Caco-2 (cell line): ENCODE measurements at regions not wholly inside any gene's neighbourhood (a gene's known extent, or its start where the extent isn't known, plus 50 kb on each side); places are given as distances from the start of the nearest gene placed in this dataset.
"Not testable (repeated sequence)": the region's sequence is repeated elsewhere in the genome, so short reads cannot be mapped to it uniquely, and the experiment has no call there.

Experiments
- BruUV-seq: library from RNA; stranded (reverse); fragments of 400-500 nt; replicated peaks from 2 replicates; lab custom pipeline; 2021; lab: Mats Ljungman, UMichigan
- CTCF ChIA-PET: fragments of 300-600 bp; sonication (Branson Sonifier 250); formaldehyde crosslinking; loops from one replicate; lab custom pipeline; 2022; ENCODE audit warnings: antibody characterized with exemption; lab: Charles Lee
- POLR2A ChIA-PET: fragments of 300-600 bp; sonication (Branson Sonifier 250); formaldehyde crosslinking; loops from one replicate; lab custom pipeline; 2022; ENCODE audit warnings: antibody characterized with exemption; lab: Charles Lee
- DNase-seq, 2 experiments: peaks; one replicate each; pipeline versions ENCODE4 v3.0.0 to v3.0.0-alpha.2; 2020 to 2022
- H3K27me3 ChIP-seq: replicated peaks from 2 replicates; pipeline ENCODE4 v1.6.0; 2011; ENCODE audit warnings: low read length; ENCODE audit not compliant: control insufficient read depth, insufficient read depth
- H3K36me3 ChIP-seq: 2 replicates; pipeline ENCODE4 v1.5.1; 2011; ENCODE audit warnings: low read length; ENCODE audit not compliant: control insufficient read depth, insufficient read depth
- H3K4me1 ChIP-seq: fragments of 250-450 bp; sonication (Bioruptor Pico); 2 replicates; pipeline ENCODE4 v1.5.1; 2020; ENCODE audit warnings: mild to moderate bottlenecking
- H3K4me3 ChIP-seq: 2 replicates; pipeline ENCODE4 v1.5.1; 2011; ENCODE audit warnings: low read depth, mild to moderate bottlenecking, control low read depth, low read length
- H3K9me3 ChIP-seq: fragments of 250-450 bp; sonication (Bioruptor Pico); 2 replicates; pipeline ENCODE4 v1.5.1; 2020; ENCODE audit warnings: mild to moderate bottlenecking, moderate library complexity
- H3K27ac Mint-ChIP-seq: one replicate; pipeline ENCODE4 v1.8.0; 2022; ENCODE audit warnings: mixed read lengths; ENCODE audit not compliant: unreplicated experiment
- H3K27me3 Mint-ChIP-seq: one replicate; pipeline ENCODE4 v1.8.0; 2022; ENCODE audit warnings: mixed read lengths; ENCODE audit not compliant: insufficient read depth, unreplicated experiment
- H3K36me3 Mint-ChIP-seq: one replicate; pipeline ENCODE4 v1.8.0; 2022; ENCODE audit warnings: mild to moderate bottlenecking, mixed read lengths; ENCODE audit not compliant: insufficient read depth, unreplicated experiment
- H3K4me1 Mint-ChIP-seq: one replicate; pipeline ENCODE4 v1.8.0; 2022; ENCODE audit warnings: low read depth, mixed read lengths; ENCODE audit not compliant: unreplicated experiment
- H3K4me3 Mint-ChIP-seq: one replicate; pipeline ENCODE4 v1.8.0; 2022; ENCODE audit warnings: mild to moderate bottlenecking, moderate library complexity, mixed read lengths; ENCODE audit not compliant: unreplicated experiment
- H3K9me3 Mint-ChIP-seq: one replicate; pipeline ENCODE4 v1.8.0; 2022; ENCODE audit warnings: mixed read lengths; ENCODE audit not compliant: unreplicated experiment
- CTCF ChIP-seq, 2 experiments: fragments of 200-600 bp in 1 of 2; IDR thresholded peaks; 1 replicate in 1 of 2; 2 replicates in 1 of 2; pipeline versions ENCODE4 v1.5.1 to v1.8.0; 2011 to 2022; ENCODE audit warnings: antibody characterized with exemption in 1 of 2, control low read depth in 1 of 2, inconsistent platforms in 1 of 2, low read depth in 1 of 2, low read length in 1 of 2, mild to moderate bottlenecking in 1 of 2, moderate library complexity in 1 of 2; ENCODE audit not compliant: insufficient read depth in 1 of 2, severe bottlenecking in 1 of 2, unreplicated experiment in 1 of 2
- intact Hi-C: fragments of 100-400 bp; cut with micrococcal nuclease; formaldehyde crosslinking; loops from one replicate; pipeline ENCODE4 v1.10.0; 2022; ENCODE audit not compliant: unreplicated experiment

- H3K27me3 Mint-ChIP-seq: no peaks in the 10 kb centered on the region
- peaks cover 18% of the 10 kb centered on the region for H3K9me3 Mint-ChIP-seq
- Histone ChIP-seq H3K27me3 (no peaks in the 10 kb centered on the region), H3K9me3 (peaks cover 2% of the 10 kb centered on the region; the same call in 1 of the 2 replicates), H3K4me3 (no peak overlapping the region), H3K4me1 (peaks cover 17% of the 10 kb centered on the region), H3K36me3 (no peaks in the 10 kb centered on the region)
- no peak for DNase-seq
- CTCF ChIA-PET: no interaction called here
- no peak for TF ChIP-seq CTCF (IDR thresholded peaks at IDR 0.05; ENCODE audit: insufficient read depth in 1 of 2, low read depth in 1 of 2, low read length in 1 of 2, severe bottlenecking in 1 of 2, unreplicated experiment in 1 of 2)
- no TSS peak for BruUV-seq
- H3K4me3 Mint-ChIP-seq: no peak overlapping the region
- POLR2A ChIA-PET: no interaction called here
- no peaks in the 10 kb centered on the region for H3K36me3 Mint-ChIP-seq
- H3K4me1 Mint-ChIP-seq: peaks cover 20% of the 10 kb centered on the region
- intact Hi-C loops: loop anchor here (5.0 kb wide), 1 partner anchor 130 kb away; no protein-coding TSS in a partner anchor
- no peak overlapping the region for H3K27ac Mint-ChIP-seq
Measured at GRCh38 chr11:130562549-130562948, 114.1 kb downstream of the ADAMTS15 start.

- H3K27ac Mint-ChIP-seq, H3K4me1 ChIP-seq, H3K4me3 Mint-ChIP-seq, H3K9me3 ChIP-seq, H3K4me1 Mint-ChIP-seq, H3K36me3 Mint-ChIP-seq, H3K27me3 Mint-ChIP-seq, H3K9me3 Mint-ChIP-seq, H3K4me3 ChIP-seq, H3K36me3 ChIP-seq, H3K27me3 ChIP-seq, POLR2A ChIA-PET, BruUV-seq, DNase-seq, CTCF ChIA-PET, intact Hi-C loops: not testable (repeated sequence)
Measured at GRCh38 chr11:130566360-130566759, 117.9 kb downstream of the ADAMTS15 start.

- no peaks in the 10 kb centered on the region for H3K4me1 ChIP-seq
- no peak overlapping the region for H3K4me3 ChIP-seq
- no peaks in the 10 kb centered on the region for H3K9me3 ChIP-seq
- no peak overlapping the region for H3K27ac Mint-ChIP-seq
- H3K27me3 ChIP-seq: 0 out of 2 replicates have a peak, but pooled peaks cover 1% of the 10 kb centered on the region
- POLR2A ChIA-PET: no interaction called here
- no peaks in the 10 kb centered on the region for H3K4me1 Mint-ChIP-seq
- no peak overlapping the region for H3K4me3 Mint-ChIP-seq
- CTCF ChIA-PET: no interaction called here
- H3K9me3 Mint-ChIP-seq: no peaks in the 10 kb centered on the region
- intact Hi-C loops: no loop called here
- H3K27me3 Mint-ChIP-seq: peaks cover 14% of the 10 kb centered on the region
- no peak for TF ChIP-seq CTCF (IDR thresholded peaks at IDR 0.05; ENCODE audit: insufficient read depth in 1 of 2, low read depth in 1 of 2, low read length in 1 of 2, severe bottlenecking in 1 of 2, unreplicated experiment in 1 of 2)
- no peak for DNase-seq
- BruUV-seq: no TSS peak
- no peaks in the 10 kb centered on the region for H3K36me3 ChIP-seq
- no peaks in the 10 kb centered on the region for H3K36me3 Mint-ChIP-seq
Measured at GRCh38 chr11:130571519-130571918, 123.1 kb downstream of the ADAMTS15 start.
